Smooth muscle cell (in vitro differentiated cells): ENCODE measurements at regions not wholly inside any gene's neighbourhood (a gene's known extent, or its start where the extent isn't known, plus 50 kb on each side); places are given as distances from the start of the nearest gene placed in this dataset.

Experiments
- DNase-seq: peaks from one replicate; lab custom pipeline; 2025; ENCODE audit not compliant: unreplicated experiment; lab: John Stamatoyannopoulos, UW
- H2AFZ ChIP-seq: fragments of 200-600 bp; sonication (generic); 2 replicates; pipeline ENCODE4 v1.6.0; 2016; ENCODE audit warnings: antibody characterized with exemption, low read depth, mild to moderate bottlenecking
- H3F3A ChIP-seq: fragments of 200-600 bp; sonication (generic); 2 replicates; pipeline ENCODE4 v1.6.0; 2017; ENCODE audit warnings: antibody characterized with exemption, low read depth
- H3K27ac ChIP-seq: fragments of 200-600 bp; sonication (generic); 2 replicates; pipeline ENCODE4 v1.5.1; 2016; ENCODE audit warnings: low read depth, mild to moderate bottlenecking
- H3K27me3 ChIP-seq: fragments of 200-600 bp; sonication (generic); 2 replicates; pipeline ENCODE4 v1.6.1; 2016; ENCODE audit warnings: low read depth, mild to moderate bottlenecking
- H3K36me3 ChIP-seq: fragments of 200-600 bp; sonication (generic); 2 replicates; pipeline ENCODE4 v1.5.1; 2016; ENCODE audit warnings: low read depth
- H3K4me1 ChIP-seq: fragments of 200-600 bp; sonication (generic); 2 replicates; pipeline ENCODE4 v1.5.1; 2016; ENCODE audit warnings: low read depth
- H3K4me2 ChIP-seq: fragments of 200-600 bp; sonication (generic); 2 replicates; pipeline ENCODE4 v1.6.0; 2016; ENCODE audit warnings: mild to moderate bottlenecking
- H3K4me3 ChIP-seq: fragments of 200-600 bp; sonication (generic); 2 replicates; pipeline ENCODE4 v1.5.1; 2016; ENCODE audit warnings: mild to moderate bottlenecking
- H3K79me2 ChIP-seq: fragments of 200-600 bp; sonication (generic); 2 replicates; pipeline ENCODE4 v1.6.0; 2016; ENCODE audit warnings: low read depth, mild to moderate bottlenecking
- H3K9ac ChIP-seq: fragments of 200-600 bp; sonication (generic); 2 replicates; pipeline ENCODE4 v1.6.0; 2016; ENCODE audit warnings: low read depth
- H3K9me3 ChIP-seq: fragments of 200-600 bp; sonication (generic); replicated peaks from 2 replicates; pipeline ENCODE4 v1.5.1; 2016; ENCODE audit warnings: low read depth
- H4K20me1 ChIP-seq: fragments of 200-600 bp; sonication (generic); 2 replicates; pipeline ENCODE4 v1.6.0; 2016; ENCODE audit warnings: low read depth
- WGBS: methylation state at CpG from one replicate; pipeline ENCODE4 v1.1.7; 2016; ENCODE audit warnings: low lambda C conversion rate; 5-methylcytosine and 5-hydroxymethylcytosine counted together
- TF ChIP-seq, protein P1 (sequence below): fragments of 200-600 bp; sonication (generic); IDR thresholded peaks from 2 replicates; pipeline ENCODE4 v1.5.1; 2017; ENCODE audit warnings: borderline replicate concordance, mild to moderate bottlenecking, antibody characterized with exemption; ENCODE audit not compliant: insufficient read depth, poor library complexity, severe bottlenecking

DNA sequence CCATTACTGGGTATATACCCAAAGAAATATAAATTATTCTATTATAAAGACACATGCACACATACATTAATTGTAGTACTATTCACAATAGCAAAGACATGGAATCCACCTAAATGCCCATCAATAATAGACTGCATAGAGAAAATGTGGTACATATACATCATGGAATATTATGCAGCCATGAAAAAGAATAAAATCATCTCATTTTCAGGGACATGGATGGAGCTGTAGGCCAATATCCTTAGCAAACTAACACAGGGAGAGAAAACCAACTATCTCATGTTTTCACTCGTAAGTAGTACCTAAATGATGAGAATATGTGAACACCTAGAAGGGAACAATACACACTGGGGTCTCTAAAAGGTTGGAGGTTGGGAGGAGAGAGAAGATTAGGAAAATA lies 86.0 kb upstream of the GALNTL6 start:
- no peak overlapping the region for H3K4me3 ChIP-seq
- 80% methylated on average over 1 of the region's 1 CpG for WGBS
- DNase-seq: no peak
- H2AFZ ChIP-seq: no peak overlapping the region
- H3F3A ChIP-seq: no peaks in the 10 kb centered on the region
- H3K36me3 ChIP-seq: no peaks in the 10 kb centered on the region
- no peaks in the 10 kb centered on the region for H4K20me1 ChIP-seq
- no peak overlapping the region for H3K9ac ChIP-seq
- no peak overlapping the region for H3K4me2 ChIP-seq
- H3K27me3 ChIP-seq: no peaks in the 10 kb centered on the region
- TF ChIP-seq, protein P1, sequence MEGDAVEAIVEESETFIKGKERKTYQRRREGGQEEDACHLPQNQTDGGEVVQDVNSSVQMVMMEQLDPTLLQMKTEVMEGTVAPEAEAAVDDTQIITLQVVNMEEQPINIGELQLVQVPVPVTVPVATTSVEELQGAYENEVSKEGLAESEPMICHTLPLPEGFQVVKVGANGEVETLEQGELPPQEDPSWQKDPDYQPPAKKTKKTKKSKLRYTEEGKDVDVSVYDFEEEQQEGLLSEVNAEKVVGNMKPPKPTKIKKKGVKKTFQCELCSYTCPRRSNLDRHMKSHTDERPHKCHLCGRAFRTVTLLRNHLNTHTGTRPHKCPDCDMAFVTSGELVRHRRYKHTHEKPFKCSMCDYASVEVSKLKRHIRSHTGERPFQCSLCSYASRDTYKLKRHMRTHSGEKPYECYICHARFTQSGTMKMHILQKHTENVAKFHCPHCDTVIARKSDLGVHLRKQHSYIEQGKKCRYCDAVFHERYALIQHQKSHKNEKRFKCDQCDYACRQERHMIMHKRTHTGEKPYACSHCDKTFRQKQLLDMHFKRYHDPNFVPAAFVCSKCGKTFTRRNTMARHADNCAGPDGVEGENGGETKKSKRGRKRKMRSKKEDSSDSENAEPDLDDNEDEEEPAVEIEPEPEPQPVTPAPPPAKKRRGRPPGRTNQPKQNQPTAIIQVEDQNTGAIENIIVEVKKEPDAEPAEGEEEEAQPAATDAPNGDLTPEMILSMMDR: no peak
- no peaks in the 10 kb centered on the region for H3K4me1 ChIP-seq
- no peaks in the 10 kb centered on the region for H3K79me2 ChIP-seq
- H3K27ac ChIP-seq: no peak overlapping the region
- no peaks in the 10 kb centered on the region for H3K9me3 ChIP-seq

DNA sequence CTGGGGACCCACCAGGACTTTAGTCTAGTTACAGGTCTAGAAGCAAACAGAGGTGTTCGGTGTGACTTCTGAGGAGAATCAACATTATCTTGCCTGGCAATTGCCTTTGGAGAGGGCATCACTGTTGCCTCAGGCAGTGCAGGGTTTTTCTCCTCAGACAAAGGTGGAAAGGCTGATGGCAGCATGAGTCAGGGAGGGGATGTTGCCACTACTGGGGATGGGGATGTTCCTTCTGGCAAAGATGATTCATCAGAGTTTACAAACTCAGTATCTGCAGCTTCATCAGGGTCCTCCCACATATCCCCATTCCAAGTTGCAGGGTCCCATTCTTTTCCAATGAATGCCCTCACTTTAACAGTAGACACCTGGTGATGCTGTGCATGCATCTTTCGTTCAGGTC lies 91.3 kb upstream of the GALNTL6 start:
- TF ChIP-seq, protein P1: no peak
- 90% methylated on average over 2 of the region's 2 CpGs for WGBS

DNA sequence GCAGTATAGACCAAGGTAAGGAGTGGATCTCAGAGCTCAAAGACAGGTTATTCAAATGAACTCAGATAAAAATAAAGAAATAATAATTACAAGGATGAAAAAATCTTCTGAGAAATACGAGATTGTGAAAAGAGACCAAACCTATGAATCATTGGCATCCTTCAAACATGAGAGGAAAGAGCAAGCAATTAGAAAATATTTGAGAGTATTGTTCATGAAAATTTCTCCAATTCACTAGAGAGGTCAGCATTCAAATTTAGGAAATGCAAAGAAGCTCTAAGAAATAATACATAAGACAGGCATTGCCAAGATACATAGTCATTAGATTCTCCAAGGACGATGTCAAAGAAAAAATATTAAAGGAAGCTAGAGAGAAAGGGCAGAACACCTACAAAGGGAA lies 93.5 kb upstream of the GALNTL6 start:
- H3K4me3 ChIP-seq: no peak overlapping the region
- no peaks in the 10 kb centered on the region for H3F3A ChIP-seq
- no peaks in the 10 kb centered on the region for H4K20me1 ChIP-seq
- H3K4me2 ChIP-seq: no peak overlapping the region
- no peaks in the 10 kb centered on the region for H3K9me3 ChIP-seq
- WGBS: 84% methylated on average over 2 of the region's 2 CpGs
- no peak overlapping the region for H3K9ac ChIP-seq
- DNase-seq: no peak
- H3K36me3 ChIP-seq: no peaks in the 10 kb centered on the region
- H3K79me2 ChIP-seq: no peaks in the 10 kb centered on the region
- TF ChIP-seq, protein P1: no peak
- no peaks in the 10 kb centered on the region for H3K27me3 ChIP-seq
- H3K4me1 ChIP-seq: no peaks in the 10 kb centered on the region
- H2AFZ ChIP-seq: no peak overlapping the region
- H3K27ac ChIP-seq: no peak overlapping the region

More for the DNA sequence above, 91.3 kb upstream of the GALNTL6 start:
- H3K27ac ChIP-seq: no peak overlapping the region
- H3K4me1 ChIP-seq: no peaks in the 10 kb centered on the region
- no peak overlapping the region for H2AFZ ChIP-seq
- H3K4me2 ChIP-seq: no peak overlapping the region
- H4K20me1 ChIP-seq: no peaks in the 10 kb centered on the region
- H3K27me3 ChIP-seq: no peaks in the 10 kb centered on the region
- H3K9ac ChIP-seq: no peak overlapping the region
- no peaks in the 10 kb centered on the region for H3K36me3 ChIP-seq
- H3K9me3 ChIP-seq: no peaks in the 10 kb centered on the region
- no peaks in the 10 kb centered on the region for H3F3A ChIP-seq
- no peaks in the 10 kb centered on the region for H3K79me2 ChIP-seq
- H3K4me3 ChIP-seq: no peak overlapping the region
- DNase-seq: no peak

DNA sequence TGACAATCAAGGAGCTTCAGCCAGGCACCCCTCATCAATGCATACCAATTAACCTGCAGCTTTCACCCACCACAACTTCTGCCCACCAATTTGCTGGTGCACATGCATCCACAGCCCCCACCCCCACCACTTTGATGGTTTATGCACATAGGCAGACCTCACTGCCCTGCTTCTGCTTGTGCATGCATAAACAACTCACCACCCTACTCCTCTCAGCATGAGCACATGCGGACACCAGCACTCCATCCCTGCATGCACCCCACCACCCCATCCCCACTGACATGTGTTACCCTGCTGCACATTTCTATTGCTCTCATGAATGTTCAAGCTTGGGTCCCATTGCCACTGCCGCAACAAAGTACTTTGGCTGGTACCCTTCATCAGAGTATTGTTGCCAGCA lies 94.5 kb upstream of the GALNTL6 start:
- Histone ChIP-seq H3K4me3 (no peak overlapping the region), H3K36me3 (no peaks in the 10 kb centered on the region), H3K27me3 (no peaks in the 10 kb centered on the region), H3K4me2 (no peak overlapping the region), H3K9ac (no peak overlapping the region), H4K20me1 (no peaks in the 10 kb centered on the region), H3F3A (no peaks in the 10 kb centered on the region), H2AFZ (no peak overlapping the region), H3K4me1 (no peaks in the 10 kb centered on the region), H3K79me2 (no peaks in the 10 kb centered on the region), H3K27ac (no peak overlapping the region), H3K9me3 (no peaks in the 10 kb centered on the region)
- DNase-seq: no peak
- TF ChIP-seq, protein P1: no peak
- WGBS: 95% methylated on average over 2 of the region's 2 CpGs
